Smooth muscle cell of the brain vasculature (primary cell): ENCODE measurements at regions not wholly inside any gene's neighbourhood (a gene's known extent, or its start where the extent isn't known, plus 50 kb on each side); places are given as distances from the start of the nearest gene placed in this dataset.

ENCODE experiments used
- DNase-seq: peaks from one replicate; pipeline ENCODE4 v3.0.0-alpha.2; 2012; ENCODE audit warnings: low read depth, low spot score

DNA sequence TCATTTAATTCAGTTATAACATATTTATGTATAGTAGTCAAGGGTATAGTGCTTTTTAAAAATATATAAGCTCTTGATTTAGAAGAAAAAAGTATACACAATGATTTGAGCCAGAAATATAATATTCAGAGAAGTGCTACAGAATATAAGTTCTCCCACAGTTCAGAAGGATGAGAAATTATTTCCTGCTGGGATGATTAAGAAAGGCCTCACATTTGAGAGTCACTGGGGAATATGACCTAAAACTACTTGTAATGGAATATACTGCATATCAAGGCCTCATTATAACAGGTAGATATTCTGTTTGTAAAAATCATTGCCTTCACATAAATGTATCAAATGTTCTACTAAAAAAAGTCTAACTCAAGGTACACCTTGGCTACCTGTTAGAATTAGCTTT, 203.5 kb downstream of the MBD2 start:
- DNase-seq: no peak

DNA sequence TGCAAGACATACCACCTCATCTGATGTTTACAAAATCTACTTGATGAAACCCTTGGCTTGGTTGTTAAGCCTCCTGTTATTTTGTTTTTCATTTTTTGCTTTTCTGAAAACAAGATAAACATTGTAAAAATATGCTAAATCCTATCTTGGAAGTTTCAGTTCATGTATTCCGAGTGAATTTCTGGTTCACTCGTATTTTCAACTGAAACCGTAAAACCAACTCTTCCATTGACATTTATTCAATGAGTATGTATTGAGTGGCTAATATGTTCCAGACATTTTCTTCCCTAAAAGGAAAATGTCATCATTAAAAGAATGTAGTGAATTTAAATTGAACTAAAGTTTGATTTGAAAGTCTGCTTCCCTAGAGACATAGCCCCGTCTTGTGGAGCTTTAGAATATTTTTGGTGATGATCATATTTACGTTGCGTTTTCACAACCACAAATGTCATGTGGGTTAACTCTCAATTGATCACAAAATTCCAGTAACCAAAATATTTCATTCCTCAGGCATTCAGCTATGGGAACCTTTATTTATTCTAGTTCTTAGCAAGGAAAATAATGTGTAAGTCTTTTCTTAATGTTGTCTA, 204.2 kb downstream of the MBD2 start:
- no peak for DNase-seq

DNA sequence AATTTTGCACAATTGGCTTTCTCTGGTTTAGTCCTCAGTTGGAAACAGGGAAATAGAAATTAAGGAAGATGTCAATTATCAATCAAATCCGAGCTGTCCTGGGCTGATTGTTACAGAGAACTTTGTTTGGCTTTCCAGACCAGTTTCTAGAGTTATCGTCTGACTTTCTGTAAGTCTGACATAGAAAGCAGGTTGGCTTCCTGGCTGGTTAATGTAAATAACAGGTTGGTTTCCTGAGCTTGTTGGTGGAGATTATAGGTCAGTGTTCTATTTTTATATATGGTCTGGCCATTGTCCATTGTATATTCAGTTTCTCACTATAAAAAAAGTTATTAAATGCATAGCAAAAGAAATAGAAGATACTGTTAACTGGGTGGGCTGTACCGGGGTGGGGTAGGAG, 204.8 kb downstream of the MBD2 start:
- DNase-seq: no peak

DNA sequence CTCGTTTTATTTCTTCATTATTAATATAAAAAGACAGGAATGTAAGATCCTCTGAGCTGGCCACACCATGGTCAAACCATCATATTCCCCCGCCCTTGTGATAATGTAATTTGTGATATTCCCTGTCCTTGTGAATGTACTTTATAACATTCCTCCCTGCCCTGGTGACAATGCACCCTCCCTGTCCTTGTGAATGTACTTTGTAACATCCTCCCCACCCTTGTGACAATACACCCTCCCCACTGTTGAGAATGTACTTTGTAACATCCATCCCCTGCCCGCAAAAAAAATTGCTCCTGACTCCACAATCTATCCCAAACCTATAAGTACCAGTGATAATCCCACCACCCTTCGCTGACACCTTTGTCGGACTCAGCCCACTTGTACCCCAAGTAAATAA, 211.0 kb downstream of the MBD2 start:
- DNase-seq: no peak

DNA sequence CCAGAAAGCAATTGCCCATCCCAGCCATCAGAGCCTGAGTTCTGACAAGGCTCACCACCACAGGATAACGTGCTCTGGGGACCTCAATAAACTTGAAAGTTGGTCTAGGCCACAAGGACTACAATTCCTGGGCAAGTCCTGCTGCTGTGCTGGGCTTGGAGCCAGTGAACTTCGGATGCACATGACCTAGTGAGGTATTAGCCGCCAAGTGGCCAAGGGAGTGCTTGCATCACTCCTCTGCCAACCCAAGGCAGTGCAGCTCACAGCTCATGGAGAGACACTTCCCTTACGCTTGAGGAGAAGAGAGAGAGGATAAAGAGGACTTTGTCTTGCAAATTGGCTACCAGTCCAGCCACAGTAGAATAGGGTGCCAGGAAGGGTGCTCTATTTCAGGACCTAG, 219.6 kb downstream of the MBD2 start:
- DNase-seq: no peak

DNA sequence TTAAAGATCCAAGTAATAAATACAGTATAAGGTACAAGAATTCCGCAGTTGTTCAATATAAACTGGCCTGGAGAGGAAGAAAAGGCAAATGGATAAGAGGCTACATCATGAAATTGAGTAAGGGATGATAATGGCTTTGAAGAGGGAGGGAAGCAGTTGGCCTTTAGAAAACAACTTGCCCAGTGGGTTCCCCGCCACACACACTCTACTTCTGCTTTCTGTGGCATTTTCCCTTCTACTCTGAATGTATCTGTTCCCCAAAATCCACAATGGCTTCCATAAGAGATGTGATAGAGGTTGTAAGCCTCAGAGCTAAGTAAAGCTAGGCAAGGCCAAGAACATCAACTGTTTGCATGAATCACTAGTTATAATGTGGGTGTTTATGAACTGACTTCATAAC, 221.3 kb downstream of the MBD2 start:
- no peak for DNase-seq

DNA sequence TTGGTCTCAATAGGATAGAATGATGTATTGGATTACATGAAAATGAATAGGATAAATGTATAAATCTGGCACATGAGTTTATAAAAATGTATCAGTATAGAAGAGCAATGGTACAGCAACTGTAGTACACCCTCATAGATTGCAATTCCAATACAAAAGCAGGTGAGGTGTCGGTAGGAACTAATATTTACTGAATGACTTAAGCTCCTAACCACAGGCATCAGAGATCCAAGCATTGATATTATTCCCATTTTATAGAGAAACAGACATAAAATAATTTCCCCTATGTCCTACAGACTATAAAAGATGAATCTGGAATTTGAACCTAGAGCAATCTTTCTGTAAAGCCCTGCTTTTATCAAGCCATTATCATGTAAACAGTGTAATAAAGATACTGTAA, 227.4 kb downstream of the MBD2 start:
- no peak for DNase-seq

DNA sequence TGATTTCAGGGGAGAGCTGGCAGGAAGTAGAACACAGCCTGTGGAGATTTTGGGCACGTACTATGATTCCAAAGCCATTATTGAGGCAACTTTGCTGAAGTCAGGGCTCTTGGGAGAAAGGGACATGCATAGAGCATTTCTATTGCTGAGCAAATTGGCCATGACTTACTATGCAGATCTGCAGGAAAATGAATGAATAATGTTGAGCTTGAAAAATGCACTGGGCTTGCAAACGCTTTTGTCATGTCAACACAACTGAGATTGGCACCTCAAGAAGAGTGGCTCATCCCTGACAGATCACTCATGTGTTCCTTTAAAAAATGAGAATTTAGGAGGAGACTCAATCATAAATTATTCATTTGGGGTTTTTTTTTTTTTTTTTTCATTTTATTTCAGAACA, 230.5 kb downstream of the MBD2 start:
- no peak for DNase-seq

DNA sequence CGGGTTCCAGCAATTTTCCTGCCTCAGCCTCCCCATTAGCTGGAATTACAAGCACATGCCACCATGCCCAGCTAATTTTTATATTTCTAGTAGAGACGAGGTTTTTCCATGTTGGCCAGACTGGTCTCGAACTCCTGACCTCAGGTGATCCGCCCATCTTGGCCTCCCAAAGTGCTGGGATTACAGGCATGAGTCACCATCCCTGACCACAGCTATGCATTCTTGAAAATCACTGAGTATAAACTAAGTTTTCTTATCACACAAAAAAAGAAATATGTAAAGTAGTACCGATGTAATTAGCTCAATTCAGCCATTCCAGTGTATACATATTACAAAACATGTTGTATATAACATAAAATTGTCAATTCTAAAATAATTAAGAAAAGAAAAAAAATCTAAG, 232.7 kb downstream of the MBD2 start:
- no peak for DNase-seq

DNA sequence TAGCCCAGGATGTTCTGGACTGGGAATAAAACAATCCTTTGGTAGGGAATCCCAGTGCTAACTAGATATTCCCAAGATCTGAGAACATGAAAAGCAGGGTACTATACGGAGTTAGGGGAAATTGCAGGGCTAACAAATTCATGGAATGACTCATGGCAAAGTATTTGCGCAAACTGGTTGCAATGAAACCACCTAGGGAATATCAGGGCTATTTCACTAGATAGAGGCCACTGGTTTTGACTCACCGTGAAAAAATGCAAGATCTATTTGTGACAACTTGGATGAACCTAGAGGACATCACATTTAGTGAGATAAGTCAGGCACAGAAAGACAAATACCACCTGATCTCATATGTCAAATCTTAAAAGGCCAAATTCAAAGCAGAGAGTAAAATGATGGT, 233.3 kb downstream of the MBD2 start:
- peak; percentile 6 for DNase-seq

DNA sequence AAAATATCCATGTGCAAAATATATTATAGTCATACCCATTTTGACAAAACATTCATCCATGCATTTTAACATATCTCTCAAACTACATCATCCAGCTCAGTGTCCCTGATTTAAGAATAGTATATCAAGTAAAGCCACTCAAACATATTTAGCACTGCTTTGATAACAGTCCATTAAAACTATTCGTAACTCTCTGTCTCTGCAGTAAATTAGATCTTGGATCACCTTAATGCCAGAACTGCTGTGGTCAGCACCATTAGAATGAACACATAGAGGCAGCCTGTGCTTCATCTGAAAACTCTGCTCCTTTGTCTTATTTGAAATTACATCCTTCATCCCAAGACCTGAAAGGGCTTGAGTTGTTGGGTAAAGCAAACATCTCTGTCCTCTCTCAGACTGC, 234.0 kb downstream of the MBD2 start:
- DNase-seq: no peak

DNA sequence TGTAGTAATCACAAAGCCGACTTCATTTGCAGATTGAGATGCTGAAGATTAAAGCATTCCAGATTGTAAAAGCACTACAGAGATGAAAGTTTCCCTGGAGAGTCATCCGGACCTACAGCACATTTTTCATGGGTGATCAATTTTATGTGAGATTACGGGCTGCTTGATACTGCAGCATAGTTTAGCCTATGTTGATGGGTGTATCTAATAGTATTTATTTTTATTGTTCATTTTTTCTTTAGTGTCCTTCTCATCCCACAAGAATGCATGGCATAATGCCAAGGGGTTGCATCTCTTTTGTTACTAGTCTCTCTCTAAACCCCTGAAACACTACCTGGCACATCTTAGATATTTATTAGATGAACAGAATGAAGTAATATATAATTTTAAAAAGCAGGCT, 240.4 kb downstream of the MBD2 start:
- DNase-seq: no peak

DNA sequence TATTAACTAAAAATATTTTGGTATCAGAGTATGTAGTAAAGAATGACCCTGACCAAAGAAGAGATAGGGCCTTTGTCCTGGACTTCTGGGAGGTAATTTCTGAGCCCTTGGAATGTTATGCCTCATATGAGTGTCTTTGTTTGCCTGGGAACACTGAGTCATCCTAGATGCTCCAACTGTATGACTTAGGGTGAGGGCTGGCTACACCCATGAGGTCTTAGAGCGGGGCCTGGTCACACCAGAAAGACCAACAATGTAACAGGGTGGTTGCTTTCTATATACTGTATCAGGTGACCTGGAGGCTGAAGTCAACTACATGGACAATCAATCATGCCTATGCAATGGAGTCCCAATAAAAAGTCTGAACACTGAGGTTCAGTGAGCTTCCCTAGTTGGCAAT, 253.1 kb downstream of the MBD2 start:
- no peak for DNase-seq

DNA sequence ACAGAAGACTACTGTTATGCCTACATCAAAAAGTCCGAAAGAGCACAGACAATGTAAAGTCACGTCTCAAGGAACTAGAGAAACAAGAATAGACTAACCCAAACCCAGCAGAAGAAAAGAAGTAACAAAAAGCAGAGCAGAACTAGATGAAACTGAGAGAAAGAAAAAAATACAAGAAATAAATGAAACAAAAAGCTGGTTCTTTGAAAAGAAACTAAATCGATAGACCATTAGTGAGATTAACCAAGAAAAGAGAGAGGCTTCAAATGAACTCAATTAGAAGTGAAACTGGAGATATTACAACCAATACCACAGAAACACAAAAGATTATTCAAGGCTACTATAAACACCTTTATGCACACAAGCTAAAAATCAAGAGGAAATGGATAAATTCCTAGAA, 271.8 kb downstream of the MBD2 start:
- DNase-seq: no peak

DNA sequence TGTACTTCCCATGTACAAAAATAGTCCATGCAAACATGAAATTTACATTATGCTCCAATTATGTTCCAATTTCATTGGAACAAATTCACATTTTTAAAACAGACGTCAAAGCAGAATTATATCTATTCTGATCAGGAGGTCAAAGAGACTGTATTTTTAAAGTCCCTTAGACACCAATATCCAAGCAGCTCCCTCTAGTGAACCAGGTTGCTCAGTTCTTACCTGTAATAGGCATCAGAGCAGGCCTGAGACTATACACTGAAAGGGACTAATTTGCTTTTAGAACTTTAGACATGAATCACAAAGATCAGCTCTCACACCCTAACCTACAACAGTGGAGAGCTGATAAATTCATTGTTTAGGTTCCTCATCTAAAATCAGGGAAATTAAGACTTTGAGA, 273.9 kb downstream of the MBD2 start:
- no peak for DNase-seq

DNA sequence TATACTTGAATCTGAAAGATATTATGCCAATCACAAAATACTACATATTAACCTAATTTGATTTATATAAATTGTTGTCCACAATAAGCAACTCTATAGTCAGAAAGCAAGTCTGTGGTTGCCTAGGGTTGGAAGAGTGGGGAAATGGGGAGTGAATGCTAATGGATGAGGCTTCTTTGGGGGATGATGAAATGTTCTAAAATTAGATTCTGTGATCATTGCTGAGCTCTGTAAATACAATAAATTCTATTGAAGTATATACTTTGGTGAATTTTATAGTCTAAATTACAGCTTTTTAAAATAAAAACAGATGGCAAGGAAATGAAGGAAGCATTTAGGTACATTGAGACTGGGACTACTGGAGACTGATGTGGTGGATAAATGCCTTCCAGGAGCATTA, 275.5 kb downstream of the MBD2 start:
- DNase-seq: no peak

DNA sequence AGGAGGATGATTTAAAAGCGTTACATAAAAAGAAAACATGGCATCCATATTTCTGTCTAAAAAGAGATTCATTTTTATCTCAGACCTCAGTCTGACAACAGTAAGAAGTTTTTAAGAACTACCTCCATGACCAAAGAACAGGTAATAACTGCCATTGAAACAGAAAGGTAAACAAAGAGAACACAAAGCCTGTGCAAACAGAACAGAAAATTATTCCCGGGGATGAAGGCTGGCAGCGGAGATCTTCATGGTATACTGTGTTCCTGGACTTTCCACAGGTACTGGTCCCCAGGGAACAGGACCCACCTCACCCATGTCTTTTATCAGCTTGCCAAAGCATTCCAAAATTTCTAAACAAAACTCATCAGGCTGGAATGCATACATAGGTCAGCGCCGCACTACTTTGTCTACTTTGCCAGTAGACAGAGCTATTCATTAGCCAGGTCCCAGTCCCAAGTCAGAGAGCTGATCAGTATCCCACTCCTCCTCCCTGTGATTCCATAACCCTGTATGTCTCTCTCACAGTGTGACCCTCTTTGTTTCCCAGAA, 277.3 kb downstream of the MBD2 start:
- no peak for DNase-seq

DNA sequence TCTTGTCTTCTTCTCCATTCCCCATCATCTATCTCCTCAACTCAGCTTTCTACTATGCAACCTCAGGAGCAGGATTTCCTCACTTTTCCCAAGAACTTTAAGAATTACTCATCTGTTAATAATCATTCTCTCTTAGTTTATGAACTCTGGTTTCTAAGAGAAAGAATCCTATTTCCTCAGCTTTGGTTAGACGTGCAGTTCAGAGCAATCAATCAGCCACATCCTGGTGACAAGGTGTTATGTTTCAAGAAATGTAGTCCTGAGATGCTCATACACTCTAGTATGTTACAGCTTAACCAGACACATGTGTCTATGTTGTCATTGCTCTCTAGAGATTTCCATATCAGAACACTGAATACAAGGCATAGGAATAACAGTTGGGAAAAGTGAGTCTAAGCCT, 277.9 kb downstream of the MBD2 start:
- DNase-seq: no peak

DNA sequence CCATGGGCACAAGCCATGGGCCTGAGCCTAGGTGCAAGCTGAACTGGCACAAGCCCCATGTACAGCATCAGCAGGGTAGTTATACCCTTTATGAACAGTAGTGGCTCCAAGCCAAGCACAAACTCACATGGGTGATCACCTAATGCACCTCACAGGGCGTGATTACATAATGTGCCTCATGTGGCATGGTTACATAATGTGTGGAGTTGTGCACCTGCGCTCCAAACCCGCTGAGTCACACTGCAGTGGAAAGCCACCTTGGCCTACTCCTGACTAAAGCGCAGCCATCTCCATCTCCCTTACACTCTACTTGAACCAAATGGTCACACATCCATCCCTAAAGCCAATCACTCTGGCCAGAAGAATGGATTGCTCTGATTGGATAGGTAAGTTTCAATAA, 279.7 kb downstream of the MBD2 start:
- DNase-seq: no peak

DNA sequence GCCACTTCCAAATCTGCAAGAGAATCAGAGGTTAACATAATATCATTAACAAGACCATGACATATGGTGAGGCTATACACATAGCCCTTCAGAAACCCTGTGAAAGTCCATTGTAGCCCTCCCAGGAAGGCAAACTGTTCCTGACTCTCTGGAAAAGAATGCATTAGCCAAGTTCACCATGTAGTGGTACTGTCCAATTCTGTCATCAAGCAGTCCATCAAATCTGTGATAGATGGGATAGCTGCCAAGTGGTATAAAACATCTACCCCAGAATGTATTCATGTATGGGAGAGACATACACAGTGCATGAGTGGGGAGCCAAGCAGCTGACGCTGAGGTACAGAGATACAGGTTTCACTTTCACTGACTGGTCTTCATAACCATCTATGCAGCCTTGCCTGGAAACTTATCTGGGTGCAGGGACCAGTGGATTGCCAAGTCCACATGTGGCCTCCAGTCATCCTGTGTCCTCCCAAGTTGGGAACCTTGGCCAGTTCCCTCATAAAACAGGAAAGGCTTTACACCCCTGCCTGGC, 281.1 kb downstream of the MBD2 start:
- no peak for DNase-seq

DNA sequence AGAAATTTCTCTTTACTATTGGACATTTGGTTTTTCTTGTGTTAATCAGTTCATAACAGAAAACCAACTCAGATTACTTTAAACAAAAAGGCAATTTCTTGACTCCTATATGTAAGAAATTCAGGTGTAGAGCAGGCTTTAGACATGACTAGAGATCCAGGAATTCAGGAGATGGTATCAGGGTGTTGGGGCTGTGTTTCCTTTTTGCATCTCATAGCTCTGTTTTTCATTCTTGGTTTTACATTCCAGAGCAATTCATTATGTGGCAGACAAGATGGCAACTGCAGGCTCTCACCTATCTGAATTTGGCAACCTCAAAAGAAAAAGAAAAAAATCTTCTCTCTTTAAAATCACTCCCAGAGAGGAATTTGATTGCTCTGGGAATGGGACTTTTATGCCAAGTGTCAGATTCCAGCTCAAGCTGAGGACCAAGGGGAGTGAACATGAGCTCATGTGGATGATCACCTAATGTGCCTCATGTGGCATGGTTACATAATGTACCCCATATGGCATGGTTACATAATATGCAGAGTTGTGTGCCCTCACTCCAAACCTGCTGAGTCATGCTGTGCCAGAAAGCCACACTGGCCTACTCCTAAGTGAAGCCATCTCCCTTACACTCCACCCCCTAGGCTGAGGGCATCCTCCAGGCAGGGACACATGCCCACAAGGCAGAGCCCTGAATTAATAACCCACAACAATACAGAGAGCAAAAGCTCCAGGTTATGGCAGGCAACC, 282.7 kb downstream of the MBD2 start:
- no peak for DNase-seq

DNA sequence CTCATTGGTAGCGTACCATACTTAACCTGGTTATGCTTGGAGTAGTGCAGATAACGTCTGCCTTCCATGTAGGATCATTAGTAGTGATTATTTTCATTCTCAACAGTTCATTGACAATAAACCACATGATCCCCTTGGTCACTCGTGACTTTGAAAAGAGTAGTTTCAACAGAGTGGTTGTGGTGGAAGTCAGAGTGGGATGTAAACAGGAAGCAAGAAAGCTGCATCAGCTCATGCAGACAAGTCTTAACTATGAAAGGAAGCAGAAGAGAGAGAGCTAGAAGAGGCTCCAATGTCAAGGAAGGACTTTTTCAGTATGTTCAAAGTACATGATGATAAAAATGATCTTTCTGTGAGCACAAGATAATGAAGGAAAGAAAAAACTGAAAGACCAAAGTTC, 287.4 kb downstream of the MBD2 start:
- no peak for DNase-seq

DNA sequence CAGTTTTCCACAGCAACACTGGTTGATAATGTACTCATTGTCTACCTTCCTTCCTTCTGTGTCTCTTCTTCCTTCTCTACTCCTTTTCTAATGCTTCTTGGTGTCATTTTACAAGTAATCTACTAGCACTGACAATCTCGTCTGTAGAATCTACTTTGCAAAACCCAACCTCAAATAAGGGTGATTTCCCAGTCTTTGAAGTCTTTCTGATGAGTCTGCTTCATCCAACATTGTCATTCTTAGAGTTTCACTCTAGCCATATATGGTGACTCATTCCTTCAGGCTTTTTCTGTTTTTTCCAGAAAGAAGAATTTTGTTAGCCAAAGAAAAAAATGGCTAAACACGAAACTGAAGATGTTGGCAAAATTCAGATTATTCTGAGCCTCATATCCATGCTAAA, 288.7 kb downstream of the MBD2 start:
- DNase-seq: no peak
